GM21619 (cell line): ENCODE measurements at regions not wholly inside any gene's neighbourhood (a gene's known extent, or its start where the extent isn't known, plus 50 kb on each side); places are given as distances from the start of the nearest gene placed in this dataset.

Experiments
- ATAC-seq: cut with Tn5 transposase; IDR thresholded peaks from one replicate; pipeline ENCODE4 v1.9.1; 2021; ENCODE audit not compliant: unreplicated experiment

DNA sequence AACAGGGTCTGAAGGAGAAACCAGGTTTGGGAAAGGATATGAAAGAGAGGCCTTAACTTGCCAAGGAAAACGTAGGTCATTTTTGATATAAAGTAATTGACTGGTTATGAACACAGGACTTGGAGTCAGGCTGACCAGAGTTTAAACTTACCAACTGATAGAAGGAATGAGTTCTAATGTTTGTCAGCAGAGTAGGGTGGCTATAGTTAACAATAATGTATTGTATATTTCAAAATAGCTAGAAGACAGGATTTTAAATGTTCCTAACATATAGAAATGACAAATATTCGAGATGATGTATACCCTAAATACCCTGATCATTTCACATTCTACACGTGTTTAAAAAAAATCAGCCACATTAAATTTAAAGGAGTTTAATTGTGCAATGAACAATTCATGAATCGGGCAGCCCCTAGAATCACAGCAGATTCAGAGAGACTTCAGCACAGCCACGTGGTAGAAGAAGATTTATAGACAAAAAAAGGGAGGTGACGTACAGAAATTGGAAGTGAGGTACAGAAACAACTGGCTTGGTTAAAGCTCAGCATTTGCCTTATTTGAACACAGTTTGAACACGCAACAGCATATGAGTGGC is 52.5 kb upstream of the PLEKHG7 start:
- no peak for ATAC-seq

DNA sequence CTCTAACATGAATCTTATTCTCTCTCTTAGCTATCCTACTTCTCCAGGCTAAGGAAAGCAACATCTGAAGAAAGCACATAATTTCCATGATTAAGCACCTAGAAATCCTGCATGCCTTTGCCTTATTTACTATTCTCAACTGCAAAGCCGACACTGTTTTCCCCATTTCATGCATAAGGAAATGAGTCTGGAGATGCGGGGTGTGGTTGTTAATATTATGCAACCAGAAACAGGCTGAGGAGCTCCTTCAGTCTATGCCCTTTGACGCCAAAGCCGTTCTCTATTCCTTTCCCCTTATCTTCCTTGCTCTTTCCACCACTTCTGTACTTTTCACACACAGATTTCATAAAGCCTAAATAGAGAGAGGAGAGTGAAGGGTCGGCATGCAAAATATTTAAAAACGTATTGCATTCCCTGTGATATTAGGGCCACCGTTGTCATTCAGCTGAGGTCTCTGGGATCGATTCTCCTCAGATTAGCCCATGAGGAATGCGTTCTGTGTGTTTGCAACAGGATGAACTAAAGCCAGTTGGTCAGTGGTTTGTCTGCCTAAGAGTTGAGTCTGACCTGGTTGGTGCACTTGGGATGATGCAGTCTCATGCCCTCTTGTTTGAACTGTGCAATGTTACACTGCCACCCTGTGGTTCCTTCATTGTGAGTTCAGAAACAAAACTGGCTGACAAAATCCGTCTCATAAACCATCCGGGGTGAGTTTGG is 53.1 kb upstream of the PLEKHG7 start:
- ATAC-seq: peak; percentile 82

DNA sequence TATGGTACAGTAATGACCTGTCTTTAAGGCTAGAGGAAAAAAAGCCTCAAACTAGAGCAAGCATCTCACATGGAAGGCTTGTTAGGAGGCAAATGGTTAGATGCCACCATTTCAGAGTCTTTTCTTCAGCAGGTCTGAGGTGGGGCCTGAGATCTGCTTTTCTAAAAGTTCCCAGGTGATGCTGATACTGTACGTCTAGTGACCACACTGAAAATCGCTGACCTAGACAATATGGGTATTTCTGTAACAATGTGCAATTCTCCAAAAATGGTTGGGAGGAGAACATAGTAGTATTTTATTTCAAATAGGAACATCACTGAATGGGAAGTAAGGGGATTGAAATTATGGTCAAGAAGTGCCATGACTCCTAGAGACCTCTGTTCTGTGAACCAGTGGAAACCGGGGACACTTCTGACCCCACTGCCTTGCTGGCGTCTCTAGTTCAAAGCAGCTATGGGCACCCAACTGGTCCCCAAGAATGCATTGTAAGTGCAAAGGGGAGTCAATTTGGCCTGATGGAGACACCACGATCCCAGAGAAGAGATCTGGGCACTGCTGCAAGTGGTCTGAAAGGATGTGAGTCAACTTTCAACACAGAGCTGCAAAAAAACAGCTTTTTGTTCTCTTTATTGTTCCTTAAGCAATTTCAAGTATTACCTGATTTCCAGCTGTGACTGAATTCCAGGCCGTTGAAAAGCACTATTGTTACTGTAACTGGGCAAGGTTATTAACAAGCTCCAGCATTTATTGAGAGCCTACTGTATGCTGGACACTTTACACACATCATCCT is 54.4 kb upstream of the PLEKHG7 start:
- ATAC-seq: no peak

DNA sequence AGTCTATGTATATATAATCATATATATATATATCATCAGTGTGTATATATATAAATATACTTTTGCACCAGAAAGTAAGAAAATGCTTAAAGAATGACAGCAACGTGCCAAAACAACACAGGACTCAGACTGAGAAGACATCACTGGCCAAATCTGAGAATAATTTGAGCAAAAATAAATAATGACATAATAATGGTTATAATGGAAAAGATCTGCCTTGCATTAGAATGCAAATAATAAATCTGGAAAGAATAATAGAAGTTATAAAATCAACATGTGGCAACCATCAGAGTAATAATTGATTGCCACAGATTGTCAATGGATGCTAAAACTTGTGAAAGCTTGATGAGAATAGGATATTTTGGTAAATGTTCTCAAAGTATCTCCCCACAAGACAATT is 61.5 kb upstream of the PLEKHG7 start:
- no peak for ATAC-seq

DNA sequence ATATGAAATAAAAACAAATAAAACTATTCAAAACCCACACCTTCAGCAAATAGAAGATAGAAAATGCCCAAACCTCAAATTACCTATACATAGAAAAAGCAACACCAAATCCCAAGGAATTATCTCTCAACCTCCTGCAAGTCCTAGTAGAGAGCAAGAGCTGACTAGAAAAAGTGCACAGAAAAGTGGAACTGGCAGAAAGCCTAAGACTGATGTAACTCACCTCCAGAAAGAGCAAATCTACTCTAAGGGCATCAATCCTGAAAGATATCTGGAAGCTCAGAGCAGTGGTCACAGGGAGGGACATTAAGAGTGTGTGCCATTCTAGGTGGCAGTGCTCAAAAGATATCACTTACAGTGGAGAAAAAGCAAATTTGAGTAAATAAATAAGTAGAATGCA is 62.1 kb upstream of the PLEKHG7 start:
- ATAC-seq: no peak

DNA sequence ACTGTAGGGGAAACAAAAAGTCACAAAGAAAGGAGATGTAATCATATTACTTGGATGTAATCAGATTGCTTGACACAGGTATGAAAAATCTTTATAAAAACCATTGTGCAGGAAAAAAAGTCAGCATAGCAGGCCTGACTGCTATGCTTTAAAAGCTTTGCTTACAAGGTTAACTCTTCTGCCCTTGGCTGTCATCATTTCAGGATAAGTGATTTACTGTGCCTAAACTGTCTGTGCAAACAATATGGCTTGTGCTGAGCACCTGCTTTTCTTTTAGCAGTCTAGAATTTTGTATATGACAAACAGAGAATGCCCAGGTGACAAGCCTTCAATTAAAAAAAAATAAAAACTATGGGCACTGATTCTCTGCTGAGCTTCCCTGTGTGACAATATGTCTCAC is 63.8 kb upstream of the PLEKHG7 start:
- no peak for ATAC-seq

DNA sequence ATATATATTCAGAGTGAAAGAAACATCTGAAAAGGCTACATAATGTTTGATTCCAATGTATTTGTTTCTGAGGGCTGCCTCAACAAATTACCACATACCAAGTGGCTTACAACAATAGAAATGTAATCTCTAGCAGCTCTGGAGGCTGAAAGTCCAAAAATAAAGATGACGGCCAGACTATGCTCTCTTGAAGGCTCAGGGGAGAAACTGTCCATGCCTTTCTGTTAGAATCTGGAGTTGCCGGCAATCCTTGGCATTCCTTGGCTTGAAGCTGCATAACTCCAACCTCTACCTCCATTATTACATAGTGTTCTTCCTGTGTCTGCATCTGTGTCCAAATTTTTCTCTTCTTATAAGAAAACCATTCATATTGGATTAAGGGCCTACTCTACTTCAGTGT is 68.1 kb upstream of the PLEKHG7 start:
- no peak for ATAC-seq

DNA sequence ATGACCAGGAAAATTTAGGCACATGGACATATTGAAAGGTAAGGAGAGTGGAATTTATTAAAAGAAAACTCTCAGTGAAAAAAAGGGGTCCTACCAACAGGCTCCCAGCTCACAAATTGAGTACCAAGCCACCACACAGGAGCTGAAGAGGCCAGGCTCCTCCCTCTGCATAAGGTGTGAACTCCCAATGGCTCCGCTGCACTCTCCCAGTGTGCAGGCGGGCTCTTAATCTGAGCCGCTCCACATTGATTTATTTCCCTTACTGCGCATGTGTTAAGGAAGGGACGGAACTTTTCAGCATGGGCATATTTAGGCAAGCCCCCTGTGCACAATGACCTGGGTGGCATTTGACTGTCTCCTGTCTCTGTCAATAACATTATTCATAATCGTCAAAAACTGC is 68.6 kb upstream of the PLEKHG7 start:
- no peak for ATAC-seq

DNA sequence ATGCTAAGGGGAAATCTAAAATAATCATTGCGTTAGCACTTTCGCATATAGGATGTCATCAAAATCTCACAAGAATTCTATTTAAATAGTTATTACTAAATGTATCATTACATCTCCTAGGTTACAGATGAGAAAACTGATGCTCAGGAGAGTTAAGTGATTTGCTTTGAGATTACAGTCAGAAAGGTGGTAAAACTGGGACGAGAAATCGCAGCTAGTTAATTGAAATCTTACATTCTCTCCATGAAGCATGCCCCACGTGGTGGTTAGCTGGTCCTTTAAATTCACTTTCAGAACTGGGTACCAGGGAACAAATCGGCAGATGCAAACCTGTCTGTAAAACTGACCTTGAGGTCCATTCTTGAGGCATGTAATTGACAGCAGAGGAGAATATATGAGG is 71.8 kb upstream of the PLEKHG7 start:
- ATAC-seq: no peak

DNA sequence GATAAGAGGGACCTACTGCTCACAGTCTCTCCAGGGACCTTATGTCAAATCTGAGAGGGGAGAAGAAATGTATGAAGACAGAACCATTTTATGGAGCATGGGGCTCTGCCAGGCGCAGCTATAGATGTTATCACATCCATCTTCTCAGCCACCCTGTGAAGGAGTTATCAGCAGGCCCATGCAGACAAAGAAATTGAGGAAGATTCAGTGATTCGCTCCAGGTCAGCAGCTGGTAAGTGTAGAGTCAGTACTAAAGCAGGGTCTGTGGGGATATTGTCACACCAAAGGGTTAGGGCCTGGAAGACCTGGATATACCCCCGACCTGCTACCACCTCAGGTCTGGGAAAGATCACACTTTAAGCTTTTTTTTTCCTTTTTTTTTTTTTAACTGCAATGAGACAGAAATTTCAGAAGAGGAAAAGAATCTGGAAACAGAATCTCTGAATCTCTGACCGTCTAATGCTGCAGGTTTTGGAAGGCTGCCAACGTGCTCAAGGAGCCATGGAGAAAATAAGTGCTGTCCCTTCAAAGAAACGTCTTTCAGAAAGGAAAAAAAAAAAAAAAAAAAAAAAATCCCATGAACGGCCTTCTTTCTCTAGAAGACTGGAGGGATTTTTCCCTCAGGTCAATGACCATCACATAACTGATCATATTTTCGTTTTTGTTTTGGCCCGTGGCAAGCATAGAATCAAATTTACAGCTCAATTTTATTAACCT is 73.3 kb upstream of the PLEKHG7 start:
- no peak for ATAC-seq

DNA sequence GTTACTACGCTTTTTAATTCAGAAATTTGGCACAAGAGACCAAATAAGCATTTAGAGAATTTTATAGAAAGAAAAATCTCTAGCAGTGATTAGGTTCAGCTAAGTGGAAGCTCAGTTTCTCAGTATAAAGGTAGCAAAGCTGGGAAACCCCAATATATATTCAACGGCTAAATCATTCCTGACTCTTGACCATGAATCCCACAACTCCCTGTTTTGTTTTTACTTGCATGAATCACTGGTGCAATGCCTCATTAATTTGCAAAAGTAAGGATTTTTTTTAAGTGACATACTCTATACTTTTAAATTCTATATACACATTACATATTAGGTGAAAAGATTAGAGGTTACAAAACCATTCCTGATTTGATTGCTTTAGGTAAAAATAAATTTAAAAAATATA is 74.3 kb upstream of the PLEKHG7 start:
- no peak for ATAC-seq

DNA sequence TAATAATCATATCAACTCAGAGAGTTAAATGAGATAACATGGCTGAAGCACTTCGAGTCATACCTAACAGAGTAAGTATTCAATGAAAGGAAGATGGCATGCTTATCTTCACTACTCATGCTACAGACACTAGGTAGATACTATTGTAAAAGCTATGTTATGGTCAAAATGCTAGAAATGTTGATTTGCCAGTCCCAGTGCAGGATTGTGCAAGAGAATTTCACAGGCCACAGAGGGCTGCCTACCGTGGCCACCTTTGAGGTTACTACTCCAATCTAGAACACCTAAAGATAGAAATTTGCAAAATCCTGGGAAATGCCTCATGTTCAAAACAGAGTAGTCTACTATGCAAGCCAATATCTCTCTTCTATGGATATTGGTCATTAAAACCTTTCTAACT is 75.3 kb upstream of the PLEKHG7 start:
- ATAC-seq: no peak

DNA sequence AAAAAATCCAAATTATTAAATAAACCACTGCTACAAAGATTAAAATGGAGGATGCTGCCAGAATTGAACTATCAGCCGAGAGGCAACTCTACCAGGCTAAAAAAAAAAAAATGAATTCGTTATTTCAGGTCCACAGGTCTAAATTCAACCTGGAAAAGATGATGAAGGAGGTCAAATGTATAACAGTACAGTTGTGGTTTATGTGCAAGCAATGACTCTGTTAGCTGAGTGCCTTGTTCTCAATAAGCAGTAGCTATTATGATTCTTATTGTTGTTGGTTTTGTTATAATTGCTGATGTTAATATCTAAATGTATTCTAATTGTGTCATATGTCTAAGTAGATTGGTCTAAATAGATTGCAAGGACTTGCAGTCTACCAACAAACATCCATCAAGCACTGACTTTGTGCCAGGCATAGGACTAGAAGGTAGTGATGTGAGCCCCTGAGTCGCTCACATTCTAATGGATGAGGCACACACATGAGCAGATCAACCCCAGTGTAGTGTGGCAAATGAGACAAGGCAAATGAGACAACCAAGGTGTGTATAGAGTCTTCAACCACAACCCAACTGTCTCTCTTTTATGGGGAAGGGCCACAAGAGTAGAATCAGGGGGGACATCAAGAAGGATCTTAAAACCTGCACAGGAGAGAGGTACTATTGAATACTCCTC is 77.0 kb upstream of the PLEKHG7 start:
- no peak for ATAC-seq

DNA sequence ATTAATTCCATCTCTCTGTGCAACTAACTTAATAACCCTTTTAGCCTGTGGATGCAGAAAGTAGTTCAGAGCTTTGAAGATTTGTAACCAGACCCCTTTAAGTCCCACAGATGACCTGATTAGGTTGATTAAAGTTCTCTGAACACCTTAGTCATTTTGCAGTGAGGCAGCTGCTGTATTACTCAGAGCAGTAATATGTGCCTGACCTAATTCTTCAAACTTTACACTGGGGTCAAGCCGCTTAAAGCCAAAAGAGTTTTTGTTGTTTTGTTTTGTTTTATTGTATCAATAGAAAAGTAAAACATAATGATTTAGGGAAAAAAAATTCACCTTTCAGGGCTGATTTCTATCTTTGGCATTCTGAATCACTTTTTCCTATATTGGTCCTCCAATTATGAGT is 78.6 kb upstream of the PLEKHG7 start:
- ATAC-seq: no peak

DNA sequence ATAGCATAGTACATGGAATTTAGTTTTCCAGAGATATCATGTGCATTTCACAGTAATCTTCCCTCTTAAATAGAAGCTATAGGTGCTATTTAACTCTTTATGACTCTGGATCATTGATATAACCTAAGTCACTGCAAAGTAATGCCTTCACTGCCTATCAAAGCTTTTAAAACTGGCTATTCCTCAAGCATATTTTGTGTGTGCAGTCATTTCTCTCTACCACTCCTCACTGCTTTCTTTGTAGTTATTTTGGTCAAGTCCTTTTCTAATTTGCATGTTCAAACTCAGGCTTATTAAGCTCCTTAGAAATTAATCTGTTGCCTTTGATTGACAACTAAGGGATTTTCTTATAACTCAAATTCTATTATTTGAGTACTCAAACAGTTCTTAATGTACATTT is 79.4 kb upstream of the PLEKHG7 start:
- ATAC-seq: no peak

DNA sequence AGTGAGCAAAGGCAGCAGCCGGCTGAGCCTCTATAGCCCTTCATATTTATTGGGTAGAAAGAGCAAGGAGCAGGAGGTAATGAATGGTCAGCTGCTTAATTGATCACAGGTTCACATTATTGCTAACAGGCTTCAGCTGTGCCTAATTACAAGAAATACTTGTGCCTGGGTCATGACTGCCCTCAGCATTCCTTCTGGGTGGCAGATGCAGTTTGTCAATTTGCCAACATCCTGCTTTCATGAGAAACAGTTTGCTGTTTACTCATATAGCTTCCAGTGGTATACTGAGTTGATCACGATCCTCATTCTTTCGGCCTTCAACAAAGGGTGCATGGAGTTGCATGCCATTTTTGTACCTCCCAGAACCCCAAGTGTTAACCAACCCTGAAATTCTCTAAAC is 81.0 kb upstream of the PLEKHG7 start:
- ATAC-seq: no peak

DNA sequence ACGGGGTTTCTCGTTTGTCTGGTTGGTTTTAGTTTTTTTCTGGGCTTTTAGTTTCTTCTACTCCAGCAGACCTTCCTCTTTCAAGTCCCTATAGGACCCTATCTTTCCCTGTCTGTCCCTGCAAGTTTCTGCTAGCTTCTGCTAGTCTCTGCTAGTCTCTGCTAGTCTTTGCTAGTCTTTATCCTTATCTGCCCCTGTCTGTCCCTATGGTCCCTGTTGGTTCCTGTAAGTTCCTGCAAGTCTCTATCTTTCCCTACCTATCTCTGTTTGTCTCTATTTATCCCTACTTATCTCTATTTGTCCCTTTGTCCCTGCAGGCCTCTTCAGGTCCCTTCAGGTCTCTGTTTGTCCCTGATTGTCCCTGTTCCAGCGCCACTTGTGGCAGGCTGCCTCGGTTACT is 81.5 kb upstream of the PLEKHG7 start:
- no peak for ATAC-seq

DNA sequence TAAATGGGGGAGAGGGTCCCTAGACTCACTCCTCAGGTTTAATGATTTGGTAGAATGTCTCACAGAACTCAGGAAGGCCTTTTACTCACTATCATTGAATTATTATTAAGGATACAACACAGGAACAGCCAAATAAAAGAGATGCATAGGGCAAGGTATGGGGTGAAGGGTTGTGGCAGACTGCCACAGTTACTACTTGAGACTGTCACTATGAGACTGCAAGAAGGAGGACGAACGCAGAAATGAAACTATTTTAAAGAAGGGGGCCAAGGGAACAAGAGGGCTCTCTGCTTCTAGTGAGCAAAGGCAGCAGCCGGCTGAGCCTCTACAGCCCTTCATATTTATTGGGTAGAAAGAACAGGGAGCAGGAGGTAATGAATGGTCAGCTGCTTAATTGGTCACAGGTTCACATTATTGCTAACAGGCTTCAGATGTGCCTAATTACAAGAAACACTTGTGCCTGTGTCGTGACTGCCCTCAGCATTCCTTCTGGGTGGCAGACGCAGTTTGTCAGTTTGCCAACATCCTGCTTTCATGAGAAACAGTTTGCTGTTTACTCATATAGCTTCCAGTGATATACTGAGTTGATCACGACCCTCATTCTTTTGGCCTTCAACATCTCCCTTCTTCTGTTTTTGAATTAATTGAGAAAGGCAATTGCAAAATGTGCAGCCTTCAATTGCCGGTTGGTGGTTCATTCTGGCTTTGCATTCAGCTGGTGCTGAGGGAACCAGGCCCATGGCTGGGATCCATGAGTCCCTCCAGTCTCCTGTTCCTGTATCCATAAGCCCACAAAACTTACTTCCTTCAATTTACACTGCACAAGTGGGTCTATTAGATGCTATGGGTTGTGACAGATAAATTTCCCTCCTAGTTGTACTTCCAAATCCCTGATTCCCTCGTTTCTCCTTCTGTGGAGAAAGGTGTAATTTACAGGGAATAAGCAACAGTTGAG is 82.8 kb upstream of the PLEKHG7 start:
- no peak for ATAC-seq

DNA sequence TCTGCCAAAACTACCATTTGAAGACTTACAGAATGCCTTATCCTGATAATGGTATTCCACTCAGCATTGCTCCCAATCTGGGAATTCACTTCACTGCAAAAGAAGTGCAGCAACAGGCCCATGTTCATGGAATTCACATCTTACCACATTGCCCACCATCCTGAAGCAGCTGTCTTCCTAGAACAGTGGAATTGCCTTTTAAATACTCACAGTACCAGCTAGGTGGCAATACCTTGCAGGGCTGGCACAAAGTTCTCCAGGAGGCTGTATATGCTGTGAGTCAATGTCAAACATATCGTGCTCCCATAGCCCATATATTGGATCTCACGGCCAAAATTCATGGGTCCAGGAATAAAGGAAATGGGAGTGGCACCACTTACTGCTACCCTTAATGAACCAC is 83.8 kb upstream of the PLEKHG7 start:
- ATAC-seq: no peak

DNA sequence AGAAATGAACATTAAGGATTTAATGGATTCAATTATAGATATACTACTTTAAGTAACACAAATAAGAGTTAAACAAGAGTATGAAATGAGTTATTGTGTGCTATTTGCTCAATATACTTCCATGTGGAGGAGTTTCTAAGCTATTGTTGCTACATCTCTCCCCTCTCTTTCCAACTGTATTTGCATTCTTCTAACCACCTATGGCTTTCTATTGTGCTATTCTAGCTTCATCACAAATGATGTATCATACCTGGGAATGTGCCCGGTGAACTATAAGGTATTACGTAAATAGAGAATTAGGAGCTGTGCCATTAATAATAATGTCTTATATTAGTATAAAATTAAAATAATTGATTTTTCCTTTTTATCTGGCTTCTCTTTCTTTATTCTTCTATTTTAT is 87.1 kb upstream of the PLEKHG7 start:
- ATAC-seq: no peak
